ENCODE measurements at regions not wholly inside any gene's neighbourhood (a gene's known extent, or its start where the extent isn't known, plus 50 kb on each side); places are given as distances from the start of the nearest gene placed in this dataset.

- DNase-seq: no peak
Observed at GRCh38 chr12:90301095-90301494, 592.5 kb upstream of the ATP2B1 start.

- DNase-seq: no peak
Observed at GRCh38 chr12:90299666-90300065, 591.0 kb upstream of the ATP2B1 start.

- DNase-seq: peak; percentile 39
Observed at GRCh38 chr12:90299121-90299520, 590.5 kb upstream of the ATP2B1 start.

GRCh38 chr12:90298289-90298948 is 589.8 kb upstream of the ATP2B1 start:
- DNase-seq: no peak

GRCh38 chr12:90295858-90296257 is 587.2 kb upstream of the ATP2B1 start:
- DNase-seq: no peak

GRCh38 chr12:90292183-90292582 is 583.5 kb upstream of the ATP2B1 start:
- no peak for DNase-seq

- DNase-seq: no peak
Observed at GRCh38 chr12:90290980-90291975, 582.6 kb upstream of the ATP2B1 start.

- no peak for DNase-seq
Observed at GRCh38 chr12:90287585-90287984, 578.9 kb upstream of the ATP2B1 start.

GRCh38 chr12:90281154-90281868 is 572.7 kb upstream of the ATP2B1 start:
- DNase-seq: no peak

- DNase-seq: peak; percentile 68
Observed at GRCh38 chr12:90280564-90281058, 572.0 kb upstream of the ATP2B1 start.

- peak; percentile 17 for DNase-seq
Observed at GRCh38 chr12:90280033-90280432, 571.4 kb upstream of the ATP2B1 start.

GRCh38 chr12:90275088-90275487 is 566.5 kb upstream of the ATP2B1 start:
- no peak for DNase-seq

GRCh38 chr12:90274407-90274806 is 565.8 kb upstream of the ATP2B1 start:
- DNase-seq: no peak

GRCh38 chr12:90268574-90268973 is 559.9 kb upstream of the ATP2B1 start:
- no peak for DNase-seq

GRCh38 chr12:90262251-90262650 is 553.6 kb upstream of the ATP2B1 start:
- no peak for DNase-seq

- no peak for DNase-seq
Observed at GRCh38 chr12:90261283-90261682, 552.6 kb upstream of the ATP2B1 start.

GRCh38 chr12:90260136-90260535 is 551.5 kb upstream of the ATP2B1 start:
- DNase-seq: no peak

GRCh38 chr12:90257927-90258624 is 549.4 kb upstream of the ATP2B1 start:
- DNase-seq: no peak

GRCh38 chr12:90254796-90255195 is 546.2 kb upstream of the ATP2B1 start:
- DNase-seq: no peak

GRCh38 chr12:90253674-90254181 is 545.1 kb upstream of the ATP2B1 start:
- DNase-seq: peak; percentile 79

- DNase-seq: no peak
Observed at GRCh38 chr12:90253136-90253535, 544.5 kb upstream of the ATP2B1 start.

- no peak for DNase-seq
Observed at GRCh38 chr12:90250766-90251165, 542.1 kb upstream of the ATP2B1 start.

All from activated CD4-positive, alpha-beta T cell treated with anti-CD3 and anti-CD28 coated beads, Interleukin-10, Interleukin-2, amounts not matched to agents 100 ng/mL and 50 ng/mL, durations not matched to agents 16 hours and 8 hours (primary cell).